ENCODE measurements at regions not wholly inside any gene's neighbourhood (a gene's known extent, or its start where the extent isn't known, plus 50 kb on each side); places are given as distances from the start of the nearest gene placed in this dataset.

- H3K36me3 ChIP-seq (ENCODE audit: control insufficient read depth in 2 of 3, insufficient read depth in 3 of 3, low read length in 3 of 3): no peaks in the 10 kb centered on the region
- DNase-seq (no peak), FAIRE-seq (no peak)
- H3K4me3 ChIP-seq (ENCODE audit: low read length in 3 of 3): no peak overlapping the region
- intact Hi-C loops (cut with DNase I): no loop called here
- H3K4me1 ChIP-seq (ENCODE audit: control insufficient read depth in 2 of 3, insufficient read depth in 2 of 3, low read depth in 1 of 3, low read length in 3 of 3): no peaks in the 10 kb centered on the region
- H3K27ac ChIP-seq (ENCODE audit: low read depth in 2 of 2, low read length in 2 of 2): no peak overlapping the region
- H3K9ac ChIP-seq (ENCODE audit: low read length in 3 of 3): no peak overlapping the region
- TF ChIP-seq, protein P1, sequence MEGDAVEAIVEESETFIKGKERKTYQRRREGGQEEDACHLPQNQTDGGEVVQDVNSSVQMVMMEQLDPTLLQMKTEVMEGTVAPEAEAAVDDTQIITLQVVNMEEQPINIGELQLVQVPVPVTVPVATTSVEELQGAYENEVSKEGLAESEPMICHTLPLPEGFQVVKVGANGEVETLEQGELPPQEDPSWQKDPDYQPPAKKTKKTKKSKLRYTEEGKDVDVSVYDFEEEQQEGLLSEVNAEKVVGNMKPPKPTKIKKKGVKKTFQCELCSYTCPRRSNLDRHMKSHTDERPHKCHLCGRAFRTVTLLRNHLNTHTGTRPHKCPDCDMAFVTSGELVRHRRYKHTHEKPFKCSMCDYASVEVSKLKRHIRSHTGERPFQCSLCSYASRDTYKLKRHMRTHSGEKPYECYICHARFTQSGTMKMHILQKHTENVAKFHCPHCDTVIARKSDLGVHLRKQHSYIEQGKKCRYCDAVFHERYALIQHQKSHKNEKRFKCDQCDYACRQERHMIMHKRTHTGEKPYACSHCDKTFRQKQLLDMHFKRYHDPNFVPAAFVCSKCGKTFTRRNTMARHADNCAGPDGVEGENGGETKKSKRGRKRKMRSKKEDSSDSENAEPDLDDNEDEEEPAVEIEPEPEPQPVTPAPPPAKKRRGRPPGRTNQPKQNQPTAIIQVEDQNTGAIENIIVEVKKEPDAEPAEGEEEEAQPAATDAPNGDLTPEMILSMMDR (IDR thresholded peaks at IDR 0.05; ENCODE audit: borderline replicate concordance, extremely low read depth, insufficient read depth): no peak
- H3K27me3 ChIP-seq (ENCODE audit: control insufficient read depth, insufficient read depth, low read length): no peaks in the 10 kb centered on the region
- no peaks in the 10 kb centered on the region for H3K9me3 ChIP-seq (ENCODE audit: control insufficient read depth in 2 of 3, insufficient read depth in 1 of 3, low read length in 3 of 3)
These were observed 119.0 kb downstream of the ANKRD50 start for GRCh38 chr4:124593494-124593893.

GRCh38 chr4:124594945-124595344 lies 117.6 kb downstream of the ANKRD50 start:
- Histone ChIP-seq H3K27me3 (ENCODE audit: control insufficient read depth, insufficient read depth, low read length) (no peaks in the 10 kb centered on the region), H3K36me3 (ENCODE audit: control insufficient read depth in 2 of 3, insufficient read depth in 3 of 3, low read length in 3 of 3) (no peaks in the 10 kb centered on the region), H3K9ac (ENCODE audit: low read length in 3 of 3) (no peak overlapping the region), H3K27ac (ENCODE audit: low read depth in 2 of 2, low read length in 2 of 2) (no peak overlapping the region), H3K4me3 (ENCODE audit: low read length in 3 of 3) (no peak overlapping the region), H3K9me3 (ENCODE audit: control insufficient read depth in 2 of 3, insufficient read depth in 1 of 3, low read length in 3 of 3) (no peaks in the 10 kb centered on the region), H3K4me1 (ENCODE audit: control insufficient read depth in 2 of 3, insufficient read depth in 2 of 3, low read depth in 1 of 3, low read length in 3 of 3) (no peaks in the 10 kb centered on the region)
- DNase-seq (no peak), FAIRE-seq (no peak)
- intact Hi-C loops (cut with DNase I): no loop called here
- TF ChIP-seq, protein P1 (IDR thresholded peaks at IDR 0.05; ENCODE audit: borderline replicate concordance, extremely low read depth, insufficient read depth): no peak

- no peak overlapping the region for H3K9ac ChIP-seq (ENCODE audit: low read length in 3 of 3)
- H3K27ac ChIP-seq (ENCODE audit: low read depth in 2 of 2, low read length in 2 of 2): no peak overlapping the region
- no peaks in the 10 kb centered on the region for H3K4me1 ChIP-seq (ENCODE audit: control insufficient read depth in 2 of 3, insufficient read depth in 2 of 3, low read depth in 1 of 3, low read length in 3 of 3)
- no peaks in the 10 kb centered on the region for H3K27me3 ChIP-seq (ENCODE audit: control insufficient read depth, insufficient read depth, low read length)
- intact Hi-C loops (cut with DNase I): no loop called here
- no peaks in the 10 kb centered on the region for H3K9me3 ChIP-seq (ENCODE audit: control insufficient read depth in 2 of 3, insufficient read depth in 1 of 3, low read length in 3 of 3)
- DNase-seq: no peak
- TF ChIP-seq, protein P1 (IDR thresholded peaks at IDR 0.05; ENCODE audit: borderline replicate concordance, extremely low read depth, insufficient read depth): no peak
- no peaks in the 10 kb centered on the region for H3K36me3 ChIP-seq (ENCODE audit: control insufficient read depth in 2 of 3, insufficient read depth in 3 of 3, low read length in 3 of 3)
- no peak overlapping the region for H3K4me3 ChIP-seq (ENCODE audit: low read length in 3 of 3)
- no peak for FAIRE-seq
These were observed 115.7 kb downstream of the ANKRD50 start for GRCh38 chr4:124596816-124597215.

GRCh38 chr4:124610211-124610610 lies 102.3 kb downstream of the ANKRD50 start:
- no peak for DNase-seq
- H3K9me3 ChIP-seq (ENCODE audit: control insufficient read depth in 2 of 3, insufficient read depth in 1 of 3, low read length in 3 of 3): no peaks in the 10 kb centered on the region
- FAIRE-seq: no peak
- H3K4me1 ChIP-seq (ENCODE audit: control insufficient read depth in 2 of 3, insufficient read depth in 2 of 3, low read depth in 1 of 3, low read length in 3 of 3): no peaks in the 10 kb centered on the region
- intact Hi-C loops (cut with DNase I): no loop called here
- H3K36me3 ChIP-seq (ENCODE audit: control insufficient read depth in 2 of 3, insufficient read depth in 3 of 3, low read length in 3 of 3): no peaks in the 10 kb centered on the region
- no peak overlapping the region for H3K27ac ChIP-seq (ENCODE audit: low read depth in 2 of 2, low read length in 2 of 2)
- H3K27me3 ChIP-seq (ENCODE audit: control insufficient read depth, insufficient read depth, low read length): no peaks in the 10 kb centered on the region
- H3K9ac ChIP-seq (ENCODE audit: low read length in 3 of 3): no peak overlapping the region
- no peak overlapping the region for H3K4me3 ChIP-seq (ENCODE audit: low read length in 3 of 3)
- TF ChIP-seq, protein P1 (IDR thresholded peaks at IDR 0.05; ENCODE audit: borderline replicate concordance, extremely low read depth, insufficient read depth): no peak
